ENCODE measurements at regions not wholly inside any gene's neighbourhood (a gene's known extent, or its start where the extent isn't known, plus 50 kb on each side); places are given as distances from the start of the nearest gene placed in this dataset.
A peak's percentile ranks its signal among the peaks of the same experiment; 100 is the strongest.

DNA sequence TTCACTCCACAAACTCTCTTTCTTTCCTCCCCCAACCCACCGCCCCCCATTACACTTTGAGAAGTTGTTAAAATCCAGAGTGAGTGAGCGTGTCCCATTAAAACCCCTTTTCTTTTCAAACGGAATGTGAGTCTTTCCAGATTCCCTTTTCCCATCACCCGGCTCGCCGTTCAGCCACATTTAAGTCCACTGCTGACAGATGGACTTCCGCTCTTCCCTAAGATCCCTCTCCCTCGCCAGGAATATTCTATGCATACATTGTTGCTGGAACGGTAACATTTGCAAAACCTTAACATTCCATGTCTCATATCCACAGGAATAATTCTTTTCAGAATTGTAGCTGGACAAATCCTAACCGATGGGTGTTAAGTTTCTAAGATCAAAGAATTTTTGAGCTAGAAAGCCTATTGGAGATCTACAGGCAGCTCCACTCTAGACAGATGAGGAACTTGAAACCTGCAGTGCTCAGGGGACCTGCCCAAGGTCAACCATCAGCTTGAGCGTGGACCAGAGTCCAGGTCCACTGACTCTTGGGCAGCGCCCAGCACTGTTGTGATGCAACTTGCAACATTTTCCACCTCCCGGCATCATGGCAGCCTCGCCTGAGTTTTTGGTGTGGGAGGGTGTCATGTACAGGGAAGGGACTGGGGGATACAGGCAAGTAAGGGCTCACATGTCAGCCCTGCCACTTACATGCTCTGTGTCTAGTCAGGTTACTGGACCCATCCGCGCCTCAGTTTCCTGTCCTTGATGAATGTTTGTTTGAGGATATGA lies 500.1 kb downstream of the CCDC171 start:
- peaks cover under 1% of the 10 kb centered on the region for H3K4me1 Mint-ChIP-seq (ENCODE audit: unreplicated experiment)
- no peak for DNase-seq (ENCODE audit: extremely low spot score, unreplicated experiment)
- TF ChIP-seq, protein P1, sequence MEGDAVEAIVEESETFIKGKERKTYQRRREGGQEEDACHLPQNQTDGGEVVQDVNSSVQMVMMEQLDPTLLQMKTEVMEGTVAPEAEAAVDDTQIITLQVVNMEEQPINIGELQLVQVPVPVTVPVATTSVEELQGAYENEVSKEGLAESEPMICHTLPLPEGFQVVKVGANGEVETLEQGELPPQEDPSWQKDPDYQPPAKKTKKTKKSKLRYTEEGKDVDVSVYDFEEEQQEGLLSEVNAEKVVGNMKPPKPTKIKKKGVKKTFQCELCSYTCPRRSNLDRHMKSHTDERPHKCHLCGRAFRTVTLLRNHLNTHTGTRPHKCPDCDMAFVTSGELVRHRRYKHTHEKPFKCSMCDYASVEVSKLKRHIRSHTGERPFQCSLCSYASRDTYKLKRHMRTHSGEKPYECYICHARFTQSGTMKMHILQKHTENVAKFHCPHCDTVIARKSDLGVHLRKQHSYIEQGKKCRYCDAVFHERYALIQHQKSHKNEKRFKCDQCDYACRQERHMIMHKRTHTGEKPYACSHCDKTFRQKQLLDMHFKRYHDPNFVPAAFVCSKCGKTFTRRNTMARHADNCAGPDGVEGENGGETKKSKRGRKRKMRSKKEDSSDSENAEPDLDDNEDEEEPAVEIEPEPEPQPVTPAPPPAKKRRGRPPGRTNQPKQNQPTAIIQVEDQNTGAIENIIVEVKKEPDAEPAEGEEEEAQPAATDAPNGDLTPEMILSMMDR (IDR thresholded peaks at IDR 0.05) = no peak
- no peaks in the 10 kb centered on the region for H3K27me3 Mint-ChIP-seq (ENCODE audit: unreplicated experiment)
- no peak overlapping the region for H3K4me3 Mint-ChIP-seq (ENCODE audit: unreplicated experiment)
- H3K9me3 Mint-ChIP-seq (ENCODE audit: unreplicated experiment) = no peaks in the 10 kb centered on the region
- H3K27ac Mint-ChIP-seq (ENCODE audit: unreplicated experiment) = no peak overlapping the region
- no peaks in the 10 kb centered on the region for H3K36me3 Mint-ChIP-seq (ENCODE audit: unreplicated experiment)

- no peak overlapping the region for H3K27ac Mint-ChIP-seq (ENCODE audit: unreplicated experiment)
- no peaks in the 10 kb centered on the region for H3K27me3 Mint-ChIP-seq (ENCODE audit: unreplicated experiment)
- H3K4me1 Mint-ChIP-seq (ENCODE audit: unreplicated experiment) = peaks cover 6% of the 10 kb centered on the region
- TF ChIP-seq, protein P1 (IDR thresholded peaks at IDR 0.05) = no peak
- H3K36me3 Mint-ChIP-seq (ENCODE audit: unreplicated experiment) = no peaks in the 10 kb centered on the region
- no peak for DNase-seq (ENCODE audit: extremely low spot score, unreplicated experiment)
- H3K9me3 Mint-ChIP-seq (ENCODE audit: unreplicated experiment) = no peaks in the 10 kb centered on the region
- no peak overlapping the region for H3K4me3 Mint-ChIP-seq (ENCODE audit: unreplicated experiment)
Measured at GRCh38 chr9:16057541-16057940, 504.7 kb downstream of the CCDC171 start.

GRCh38 chr9:16058131-16058549 lies 505.3 kb downstream of the CCDC171 start:
- peak overlapping the region; percentile 8 for H3K27ac Mint-ChIP-seq (ENCODE audit: unreplicated experiment)
- H3K36me3 Mint-ChIP-seq (ENCODE audit: unreplicated experiment) = no peaks in the 10 kb centered on the region
- no peak for DNase-seq (ENCODE audit: extremely low spot score, unreplicated experiment)
- TF ChIP-seq, protein P1 (IDR thresholded peaks at IDR 0.05) = no peak
- no peaks in the 10 kb centered on the region for H3K9me3 Mint-ChIP-seq (ENCODE audit: unreplicated experiment)
- H3K4me3 Mint-ChIP-seq (ENCODE audit: unreplicated experiment) = no peak overlapping the region
- H3K27me3 Mint-ChIP-seq (ENCODE audit: unreplicated experiment) = no peaks in the 10 kb centered on the region
- peaks cover 12% of the 10 kb centered on the region for H3K4me1 Mint-ChIP-seq (ENCODE audit: unreplicated experiment)

DNA sequence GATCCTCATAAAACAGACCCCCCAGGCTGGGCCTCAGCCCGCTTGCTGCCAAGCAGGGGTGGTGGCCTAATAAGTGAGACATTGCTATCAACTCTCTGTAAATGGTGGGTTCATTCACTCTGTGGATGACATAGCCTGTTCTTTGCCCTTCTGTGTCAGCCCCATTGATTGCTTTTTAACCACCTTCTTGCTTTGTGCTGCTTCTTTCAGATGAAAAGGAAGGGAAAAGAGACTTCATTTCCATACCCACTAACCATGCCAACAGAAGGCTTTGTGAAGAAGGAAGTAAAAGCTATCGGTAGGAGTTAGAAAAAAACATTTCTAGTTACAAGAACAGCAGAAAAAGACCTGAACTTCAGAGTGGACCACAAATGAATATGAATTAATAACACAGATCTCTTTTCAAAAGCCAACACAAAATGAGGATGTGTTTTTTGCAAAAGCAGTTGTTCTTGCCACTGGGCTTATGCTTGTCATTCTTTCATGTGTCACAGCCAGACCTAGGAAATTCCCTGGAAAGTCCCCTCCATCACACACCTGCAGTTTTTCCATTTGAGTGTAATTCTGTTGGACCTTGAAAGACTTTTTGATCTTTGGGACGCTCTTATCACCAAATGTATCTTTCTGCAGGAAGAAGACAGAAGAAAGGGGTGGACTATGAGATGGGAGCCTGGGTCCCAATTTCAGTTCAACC lies 507.7 kb downstream of the CCDC171 start:
- Mint-ChIP-seq H3K4me3 (ENCODE audit: unreplicated experiment) (no peak overlapping the region), H3K4me1 (ENCODE audit: unreplicated experiment) (peaks cover 15% of the 10 kb centered on the region), H3K36me3 (ENCODE audit: unreplicated experiment) (no peaks in the 10 kb centered on the region), H3K27me3 (ENCODE audit: unreplicated experiment) (no peaks in the 10 kb centered on the region), H3K27ac (ENCODE audit: unreplicated experiment) (no peak overlapping the region), H3K9me3 (ENCODE audit: unreplicated experiment) (no peaks in the 10 kb centered on the region)
- TF ChIP-seq, protein P1 (IDR thresholded peaks at IDR 0.05) = no peak
- no peak for DNase-seq (ENCODE audit: extremely low spot score, unreplicated experiment)

DNA sequence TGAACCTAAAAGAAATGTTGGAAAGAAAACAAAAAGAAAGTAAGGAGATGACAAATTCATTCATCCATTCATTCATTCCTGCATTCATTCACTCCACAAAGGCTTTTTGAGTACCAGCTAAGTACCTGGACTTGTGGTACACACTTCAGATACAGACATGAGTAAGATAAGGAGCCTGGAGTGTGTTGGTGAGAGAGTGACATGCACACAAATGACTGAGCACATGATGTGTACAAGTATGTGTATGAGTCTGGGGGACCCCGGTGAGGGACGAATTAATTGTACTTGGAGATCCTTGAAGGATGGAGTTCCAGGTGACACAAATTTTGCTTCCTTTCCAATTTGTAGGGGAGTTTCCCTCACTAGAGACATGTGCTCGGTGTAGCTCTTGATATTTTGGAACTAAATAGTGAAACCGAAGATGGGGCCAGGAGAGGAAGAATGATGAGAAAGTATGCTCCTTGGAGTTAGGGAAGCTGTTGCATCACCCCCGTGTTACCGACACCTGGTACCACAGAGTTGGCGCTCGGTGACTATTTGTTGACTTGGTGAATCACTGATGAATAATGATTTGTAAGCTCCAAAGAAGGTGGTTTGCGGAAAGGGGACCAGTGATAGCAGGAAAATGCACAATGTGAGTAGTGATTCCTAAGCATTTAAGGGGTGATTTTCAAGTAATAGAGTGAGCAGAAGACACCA lies 509.8 kb downstream of the CCDC171 start:
- DNase-seq (ENCODE audit: extremely low spot score, unreplicated experiment) = no peak
- H3K27ac Mint-ChIP-seq (ENCODE audit: unreplicated experiment) = no peak overlapping the region
- H3K27me3 Mint-ChIP-seq (ENCODE audit: unreplicated experiment) = no peaks in the 10 kb centered on the region
- peaks cover 15% of the 10 kb centered on the region for H3K4me1 Mint-ChIP-seq (ENCODE audit: unreplicated experiment)
- TF ChIP-seq, protein P1 (IDR thresholded peaks at IDR 0.05) = no peak
- no peaks in the 10 kb centered on the region for H3K9me3 Mint-ChIP-seq (ENCODE audit: unreplicated experiment)
- H3K36me3 Mint-ChIP-seq (ENCODE audit: unreplicated experiment) = peaks cover 1% of the 10 kb centered on the region
- H3K4me3 Mint-ChIP-seq (ENCODE audit: unreplicated experiment) = no peak overlapping the region

Measured in osteocyte (in vitro differentiated cells).